Keratinocyte (primary cell): ENCODE measurements at regions not wholly inside any gene's neighbourhood (a gene's known extent, or its start where the extent isn't known, plus 50 kb on each side); places are given as distances from the start of the nearest gene placed in this dataset.

Experiments used
- DNase-seq: peaks from one replicate; pipeline ENCODE4 v3.0.0-alpha.2; 2011; ENCODE audit warnings: low read depth, missing footprints, low spot score
- FAIRE-seq: peaks from 2 replicates; lab custom pipeline; 2011; peaks lifted over from hg19 to GRCh38; lab: Jason Lieb, UNC
- H2AFZ ChIP-seq: 2 replicates; pipeline ENCODE4 v1.6.0; 2012; ENCODE audit warnings: low read length, control low read depth, inconsistent platforms; ENCODE audit not compliant: control insufficient read depth
- H3K27ac ChIP-seq: 2 replicates; pipeline ENCODE4 v1.5.1; 2011; ENCODE audit warnings: low read length; ENCODE audit not compliant: control insufficient read depth, insufficient read depth
- H3K27me3 ChIP-seq: 3 replicates; pipeline ENCODE4 v1.6.0; 2011; ENCODE audit warnings: low read length; ENCODE audit not compliant: control insufficient read depth, insufficient read depth; ENCODE audit errors: extremely low read depth
- H3K36me3 ChIP-seq, 2 experiments: 2 replicates in 1 of 2; 3 replicates in 1 of 2; pipeline ENCODE4 v1.5.1; 2011; ENCODE audit warnings: low read length in 2 of 2, mild to moderate bottlenecking in 1 of 2; ENCODE audit not compliant: control insufficient read depth in 2 of 2, insufficient read depth in 2 of 2; ENCODE audit errors: extremely low read depth in 1 of 2
- H3K4me1 ChIP-seq: 3 replicates; pipeline ENCODE4 v1.5.1; 2011; ENCODE audit warnings: low read length; ENCODE audit not compliant: control insufficient read depth, insufficient read depth; ENCODE audit errors: extremely low read depth
- H3K4me2 ChIP-seq: 3 replicates; pipeline ENCODE4 v1.6.0; 2011; ENCODE audit warnings: low read depth, low read length; ENCODE audit not compliant: control insufficient read depth, insufficient read depth; ENCODE audit errors: extremely low read depth
- H3K4me3 ChIP-seq, 3 experiments: fragments of 200-600 bp in 1 of 3; sonication (generic) in 1 of 3; 2 replicates in 2 of 3; 3 replicates in 1 of 3; pipeline ENCODE4 v1.5.1; 2011 to 2016; ENCODE audit warnings: low read length in 3 of 3, mild to moderate bottlenecking in 3 of 3, control low read depth in 2 of 3, inconsistent platforms in 1 of 3, low read depth in 1 of 3, mixed read lengths in 1 of 3, mixed run types in 1 of 3, moderate library complexity in 1 of 3; ENCODE audit not compliant: control insufficient read depth in 2 of 3, insufficient read depth in 2 of 3; ENCODE audit errors: extremely low read depth in 1 of 3
- H3K79me2 ChIP-seq: 2 replicates; pipeline ENCODE4 v1.6.0; 2012; ENCODE audit warnings: low read length; ENCODE audit not compliant: control insufficient read depth, insufficient read depth
- H3K9ac ChIP-seq: 3 replicates; pipeline ENCODE4 v1.6.0; 2011; ENCODE audit warnings: low read length; ENCODE audit not compliant: control insufficient read depth, insufficient read depth; ENCODE audit errors: extremely low read depth
- H3K9me1 ChIP-seq: 3 replicates; pipeline ENCODE4 v1.6.0; 2011; ENCODE audit warnings: low read length; ENCODE audit not compliant: control insufficient read depth, insufficient read depth; ENCODE audit errors: extremely low read depth
- H3K9me3 ChIP-seq: 2 replicates; pipeline ENCODE4 v1.5.1; 2012; ENCODE audit warnings: low read depth, low read length; ENCODE audit not compliant: control insufficient read depth
- H4K20me1 ChIP-seq: 3 replicates; pipeline ENCODE4 v1.6.0; 2011; ENCODE audit warnings: low read length; ENCODE audit not compliant: control insufficient read depth, insufficient read depth; ENCODE audit errors: extremely low read depth
- EZH2 ChIP-seq: IDR thresholded peaks from one replicate; pipeline ENCODE4 v1.6.1; 2012; ENCODE audit warnings: inconsistent platforms, mild to moderate bottlenecking, low read length, moderate library complexity
- dilution Hi-C: fragments of 300-500 bp; cut with MboI; formaldehyde crosslinking; loops from one replicate; pipeline ENCODE4 v1.7.0; 2020; ENCODE audit warnings: low sequenced_read_pairs; ENCODE audit not compliant: extremely low pct_ligation_motif_present
- TF ChIP-seq, protein P1 (sequence below), 3 experiments: IDR thresholded peaks in 1 of 3; conservative IDR thresholded peaks in 1 of 3; optimal IDR thresholded peaks in 1 of 3; 2 replicates in 2 of 3; 3 replicates in 1 of 3; pipeline versions ENCODE3 to v1.5.1; 2011; ENCODE audit warnings: low read length in 3 of 3, mild to moderate bottlenecking in 3 of 3, moderate library complexity in 2 of 3, control low read depth in 1 of 3, inconsistent platforms in 1 of 3; ENCODE audit not compliant: insufficient read depth in 2 of 3; ENCODE audit errors: extremely low read depth in 1 of 3

DNA sequence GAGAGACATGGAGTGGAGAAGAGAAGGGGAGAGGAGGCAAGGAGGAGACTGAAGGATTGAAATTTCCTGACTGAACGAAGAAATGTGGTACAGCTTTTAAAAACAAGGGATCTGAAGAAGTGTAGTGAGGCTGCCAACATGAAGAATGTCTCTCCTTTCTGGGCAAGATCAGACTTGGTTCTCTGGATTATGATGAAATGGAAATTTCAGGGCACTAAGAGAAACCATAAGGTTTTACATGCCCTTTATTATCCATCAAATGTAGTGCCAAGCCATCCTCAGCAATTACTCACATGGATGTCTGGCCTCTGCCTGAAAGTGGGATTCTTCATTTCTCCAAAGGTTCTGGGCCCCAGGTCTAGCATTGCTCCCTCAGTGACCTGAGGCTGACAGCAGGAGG, 77.6 kb upstream of the CCDC80 start:
- Histone ChIP-seq H4K20me1 (no peaks in the 10 kb centered on the region), H3K9me1 (no peaks in the 10 kb centered on the region), H3K79me2 (no peaks in the 10 kb centered on the region), H2AFZ (peak overlapping the region; percentile 95), H3K36me3 (no peaks in the 10 kb centered on the region), H3K27ac (no peak overlapping the region), H3K9me3 (no peaks in the 10 kb centered on the region), H3K9ac (no peak overlapping the region), H3K4me2 (peak overlapping the region; percentile 64), H3K4me3 (no peak overlapping the region), H3K27me3 (no peaks in the 10 kb centered on the region), H3K4me1 (peaks cover 11% of the 10 kb centered on the region)
- dilution Hi-C loops: no loop called here
- no peak for DNase-seq
- TF ChIP-seq, protein P1, sequence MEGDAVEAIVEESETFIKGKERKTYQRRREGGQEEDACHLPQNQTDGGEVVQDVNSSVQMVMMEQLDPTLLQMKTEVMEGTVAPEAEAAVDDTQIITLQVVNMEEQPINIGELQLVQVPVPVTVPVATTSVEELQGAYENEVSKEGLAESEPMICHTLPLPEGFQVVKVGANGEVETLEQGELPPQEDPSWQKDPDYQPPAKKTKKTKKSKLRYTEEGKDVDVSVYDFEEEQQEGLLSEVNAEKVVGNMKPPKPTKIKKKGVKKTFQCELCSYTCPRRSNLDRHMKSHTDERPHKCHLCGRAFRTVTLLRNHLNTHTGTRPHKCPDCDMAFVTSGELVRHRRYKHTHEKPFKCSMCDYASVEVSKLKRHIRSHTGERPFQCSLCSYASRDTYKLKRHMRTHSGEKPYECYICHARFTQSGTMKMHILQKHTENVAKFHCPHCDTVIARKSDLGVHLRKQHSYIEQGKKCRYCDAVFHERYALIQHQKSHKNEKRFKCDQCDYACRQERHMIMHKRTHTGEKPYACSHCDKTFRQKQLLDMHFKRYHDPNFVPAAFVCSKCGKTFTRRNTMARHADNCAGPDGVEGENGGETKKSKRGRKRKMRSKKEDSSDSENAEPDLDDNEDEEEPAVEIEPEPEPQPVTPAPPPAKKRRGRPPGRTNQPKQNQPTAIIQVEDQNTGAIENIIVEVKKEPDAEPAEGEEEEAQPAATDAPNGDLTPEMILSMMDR (optimal IDR thresholded peaks at IDR 0.05 in 1 of 3, IDR thresholded peaks at IDR 0.05 in 1 of 3, conservative IDR thresholded peaks at IDR 0.05 in 1 of 3; ENCODE audit: extremely low read depth in 1 of 3, insufficient read depth in 2 of 3, low read length in 3 of 3): no peak
- FAIRE-seq: peak; percentile 79

DNA sequence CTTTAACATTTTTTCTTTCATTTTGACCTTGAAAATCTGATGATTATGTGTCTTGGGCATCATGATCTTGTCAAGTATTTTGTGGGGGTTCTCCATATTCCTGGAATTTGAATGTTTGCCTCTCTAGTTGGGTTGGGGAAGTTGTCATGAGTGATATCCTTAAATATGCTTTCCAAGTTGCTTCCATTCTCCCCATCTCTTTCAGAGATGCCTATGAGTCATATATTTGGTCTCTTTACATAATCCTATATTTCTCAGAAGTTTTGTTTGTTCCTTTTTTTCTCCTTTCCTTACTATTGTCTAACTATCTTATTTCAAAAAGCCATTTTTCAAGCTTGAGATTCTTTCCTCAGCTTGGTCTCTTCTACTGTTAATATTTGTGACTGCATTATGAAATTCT, 69.0 kb upstream of the CCDC80 start:
- H3K9me1 ChIP-seq: no peaks in the 10 kb centered on the region
- no peak overlapping the region for H3K27ac ChIP-seq
- dilution Hi-C loops: no loop called here
- no peak overlapping the region for H2AFZ ChIP-seq
- no peaks in the 10 kb centered on the region for H3K27me3 ChIP-seq
- H3K9ac ChIP-seq: no peak overlapping the region
- H3K4me3 ChIP-seq: no peak overlapping the region
- FAIRE-seq (peak; percentile 36), DNase-seq (no peak)
- H3K79me2 ChIP-seq: no peaks in the 10 kb centered on the region
- H4K20me1 ChIP-seq: no peaks in the 10 kb centered on the region
- no peaks in the 10 kb centered on the region for H3K4me1 ChIP-seq
- TF ChIP-seq, protein P1 (optimal IDR thresholded peaks at IDR 0.05 in 1 of 3, IDR thresholded peaks at IDR 0.05 in 1 of 3, conservative IDR thresholded peaks at IDR 0.05 in 1 of 3; ENCODE audit: extremely low read depth in 1 of 3, insufficient read depth in 2 of 3, low read length in 3 of 3): no peak
- TF ChIP-seq EZH2: no peak
- no peaks in the 10 kb centered on the region for H3K9me3 ChIP-seq
- no peaks in the 10 kb centered on the region for H3K36me3 ChIP-seq
- no peak overlapping the region for H3K4me2 ChIP-seq
